WTC11 (cell line): ENCODE measurements at regions not wholly inside any gene's neighbourhood (a gene's known extent, or its start where the extent isn't known, plus 50 kb on each side); places are given as distances from the start of the nearest gene placed in this dataset.
"Not testable (repeated sequence)": the region's sequence is repeated elsewhere in the genome, so short reads cannot be mapped to it uniquely, and the experiment has no call there.

ENCODE experiments used
- ATF1 ChIP-seq: sonication (generic); formaldehyde crosslinking; IDR thresholded peaks from 2 replicates; pipeline ENCODE4 v1.8.1; 2023; ENCODE audit warnings: mild to moderate bottlenecking, moderate library complexity, missing genetic modification reagents
- CTCF ChIP-seq: fragments of 200-600 bp; IDR thresholded peaks from 2 replicates; pipeline ENCODE4 v1.8.0; 2022; ENCODE audit warnings: antibody characterized with exemption
- ELF4 ChIP-seq: sonication (generic); formaldehyde crosslinking; IDR thresholded peaks from 2 replicates; pipeline ENCODE4 v1.8.1; 2022; ENCODE audit warnings: low read depth, mild to moderate bottlenecking, moderate library complexity, missing genetic modification reagents
- MAX ChIP-seq: sonication (generic); formaldehyde crosslinking; IDR thresholded peaks from 2 replicates; pipeline ENCODE4 v1.8.0; 2022; ENCODE audit warnings: mild to moderate bottlenecking, missing genetic modification reagents
- RELA ChIP-seq: sonication (generic); formaldehyde crosslinking; IDR thresholded peaks from 2 replicates; pipeline ENCODE4 v1.8.1; 2022; ENCODE audit warnings: missing genetic modification reagents, mild to moderate bottlenecking, borderline replicate concordance
- ZNF263 ChIP-seq: sonication (generic); formaldehyde crosslinking; IDR thresholded peaks from 2 replicates; pipeline ENCODE4 v1.8.1; 2022; ENCODE audit warnings: low read depth, mild to moderate bottlenecking, moderate library complexity, missing genetic modification reagents
- ZNF423 ChIP-seq: fragments of 250-450 bp; sonication (Bioruptor Pico); IDR thresholded peaks from 2 replicates; pipeline ENCODE4 v2.1.2; 2022; ENCODE audit warnings: mild to moderate bottlenecking, moderate library complexity

GRCh38 chr11:71639916-71640315, 57.2 kb upstream of the KRTAP5-11 start:
- TF ChIP-seq MAX (CRISPR knock-in tag); ELF4 (CRISPR knock-in tag); ZNF263; ZNF423 (CRISPR knock-in tag); RELA; ATF1 (CRISPR knock-in tag); CTCF: not testable (repeated sequence)
